Stomach (tissue), 4 donors: ENCODE measurements at regions not wholly inside any gene's neighbourhood (a gene's known extent, or its start where the extent isn't known, plus 50 kb on each side); places are given as distances from the start of the nearest gene placed in this dataset.

ENCODE experiments used
- CTCF ChIP-seq, 7 experiments: fragments of 450-650 bp in 4 of 7; fragments of 200-600 bp in 3 of 7; sonication (generic) in 3 of 7; IDR thresholded peaks; one replicate each; pipeline ENCODE4 v1.5.1; 2016 to 2019; ENCODE audit warnings: antibody characterized with exemption in 7 of 7, control low read depth in 2 of 7, mild to moderate bottlenecking in 1 of 7
- EP300 ChIP-seq: sonication (generic); formaldehyde crosslinking; IDR thresholded peaks from one replicate; pipeline ENCODE4 v1.6.1; 2017; ENCODE audit warnings: antibody characterized with exemption
- POLR2A ChIP-seq, 4 donors: fragments of 450-650 bp; IDR thresholded peaks; one replicate each; pipeline ENCODE4 v1.6.1; 2016; ENCODE audit warnings: antibody characterized with exemption in 4 of 4, control low read depth in 2 of 4, mild to moderate bottlenecking in 1 of 4, moderate library complexity in 1 of 4

- no peak for TF ChIP-seq CTCF (IDR thresholded peaks at IDR 0.05)
- TF ChIP-seq EP300: no peak
- no peak for TF ChIP-seq POLR2A (IDR thresholded peaks at IDR 0.05)
Observed at GRCh38 chr5:74145951-74146350, 494.6 kb downstream of the ENC1 start.
